H9 (cell line): ENCODE measurements at regions not wholly inside any gene's neighbourhood (a gene's known extent, or its start where the extent isn't known, plus 50 kb on each side); places are given as distances from the start of the nearest gene placed in this dataset.

Source experiments
- DNase-seq: peaks from one replicate; pipeline ENCODE4 v3.0.0-alpha.2; 2017
- H2AFZ ChIP-seq: one replicate; pipeline ENCODE4 v1.6.1; 2013; ENCODE audit warnings: mild to moderate bottlenecking, low read length, control low read depth, moderate library complexity
- H2AK5ac ChIP-seq: 2 replicates; pipeline ENCODE4 v1.6.1; 2013; ENCODE audit warnings: low read length, control low read depth, mixed read lengths; ENCODE audit not compliant: insufficient read length
- H2BK120ac ChIP-seq: one replicate; pipeline ENCODE4 v1.6.1; 2013; ENCODE audit warnings: low read depth, mild to moderate bottlenecking, low read length, control low read depth, inconsistent platforms; ENCODE audit not compliant: poor library complexity, severe bottlenecking
- H2BK12ac ChIP-seq: 2 replicates; pipeline ENCODE4 v1.6.1; 2013; ENCODE audit warnings: low read length, control low read depth, mixed read lengths, low read depth; ENCODE audit not compliant: insufficient read length
- H2BK15ac ChIP-seq: 2 replicates; pipeline ENCODE4 v1.6.1; 2013; ENCODE audit warnings: low read depth, low read length, control low read depth
- H2BK20ac ChIP-seq: one replicate; pipeline ENCODE4 v1.6.1; 2013; ENCODE audit warnings: low read depth, mild to moderate bottlenecking, low read length, control low read depth, inconsistent platforms; ENCODE audit not compliant: poor library complexity, severe bottlenecking
- H2BK5ac ChIP-seq: 2 replicates; pipeline ENCODE4 v1.6.1; 2013; ENCODE audit warnings: low read length, control low read depth, mixed read lengths; ENCODE audit not compliant: insufficient read length
- H3K14ac ChIP-seq: 2 replicates; pipeline ENCODE4 v1.6.1; 2013; ENCODE audit warnings: low read length, control low read depth; ENCODE audit not compliant: insufficient read depth
- H3K18ac ChIP-seq: 2 replicates; pipeline ENCODE4 v1.6.1; 2013; ENCODE audit warnings: low read depth, mild to moderate bottlenecking, mixed read lengths, low read length, control low read depth; ENCODE audit not compliant: insufficient read length
- H3K23ac ChIP-seq: 2 replicates; pipeline ENCODE4 v1.6.1; 2013; ENCODE audit warnings: low read length, control low read depth, mixed read lengths, low read depth; ENCODE audit not compliant: insufficient read length
- H3K23me2 ChIP-seq: 2 replicates; pipeline ENCODE4 v1.6.1; 2013; ENCODE audit warnings: low read depth, mild to moderate bottlenecking, mixed read lengths, low read length, control low read depth; ENCODE audit not compliant: insufficient read length, poor library complexity, severe bottlenecking
- H3K27ac ChIP-seq: 2 replicates; pipeline ENCODE4 v1.5.1; 2013; ENCODE audit warnings: low read length, control low read depth, mixed read lengths, low read depth; ENCODE audit not compliant: insufficient read length
- H3K27me3 ChIP-seq: 2 replicates; pipeline ENCODE4 v1.6.1; 2013; ENCODE audit warnings: low read length, control low read depth, inconsistent platforms; ENCODE audit not compliant: insufficient read depth
- H3K4ac ChIP-seq: 2 replicates; pipeline ENCODE4 v1.6.1; 2013; ENCODE audit warnings: low read depth, mild to moderate bottlenecking, control low read depth, inconsistent platforms, low read length, moderate library complexity
- H3K4me1 ChIP-seq: 2 replicates; pipeline ENCODE4 v1.6.1; 2013; ENCODE audit warnings: low read length, control low read depth, inconsistent platforms; ENCODE audit not compliant: insufficient read depth
- H3K4me2 ChIP-seq: 2 replicates; pipeline ENCODE4 v1.6.1; 2013; ENCODE audit warnings: low read length, control low read depth, mixed read lengths; ENCODE audit not compliant: insufficient read length, insufficient read depth
- H3K56ac ChIP-seq: 2 replicates; pipeline ENCODE4 v1.6.1; 2013; ENCODE audit warnings: low read depth, mild to moderate bottlenecking, mixed read lengths, low read length, control low read depth; ENCODE audit not compliant: insufficient read length
- H3K79me1 ChIP-seq: 2 replicates; pipeline ENCODE4 v1.6.1; 2013; ENCODE audit warnings: low read depth, mild to moderate bottlenecking, moderate library complexity, low read length, control low read depth, inconsistent platforms; ENCODE audit not compliant: insufficient read depth, poor library complexity, severe bottlenecking
- H3K79me2 ChIP-seq: 2 replicates; pipeline ENCODE4 v1.6.1; 2013; ENCODE audit warnings: low read length, control low read depth, inconsistent platforms; ENCODE audit not compliant: insufficient read depth
- H3K9ac ChIP-seq: 2 replicates; pipeline ENCODE4 v1.6.1; 2013; ENCODE audit warnings: low read length, control low read depth, mixed read lengths; ENCODE audit not compliant: insufficient read length; ENCODE audit errors: extremely low read depth
- H3K9me3 ChIP-seq: one replicate; pipeline ENCODE4 v1.6.1; 2013; ENCODE audit warnings: low read depth, low read length, inconsistent platforms; ENCODE audit not compliant: control insufficient read depth
- H3T11ph ChIP-seq: one replicate; pipeline ENCODE4 v1.6.1; 2013; ENCODE audit warnings: mild to moderate bottlenecking, low read length, control low read depth, inconsistent platforms
- H4K20me1 ChIP-seq: one replicate; pipeline ENCODE4 v1.6.1; 2013; ENCODE audit not compliant: control insufficient read depth, insufficient read length, insufficient read depth
- H4K5ac ChIP-seq: 2 replicates; pipeline ENCODE4 v1.6.1; 2013; ENCODE audit warnings: low read depth, mild to moderate bottlenecking, mixed read lengths, low read length, control low read depth; ENCODE audit not compliant: insufficient read length
- H4K8ac ChIP-seq: replicated peaks from 2 replicates; pipeline ENCODE4 v1.6.1; 2013; ENCODE audit warnings: low read length, control low read depth, mixed read lengths, low read depth; ENCODE audit not compliant: insufficient read length
- H4K91ac ChIP-seq: 2 replicates; pipeline ENCODE4 v1.6.1; 2013; ENCODE audit warnings: low read depth, mild to moderate bottlenecking, moderate library complexity, mixed read lengths, low read length, control low read depth; ENCODE audit not compliant: insufficient read length
- H3K27ac Mint-ChIP-seq, 3 experiments: 2 replicates in 2 of 3; 3 replicates in 1 of 3; pipeline ENCODE4 v1.8.0; 2020 to 2021; ENCODE audit warnings: mixed read lengths in 3 of 3, mild to moderate bottlenecking in 1 of 3, moderate library complexity in 1 of 3
- H3K27me3 Mint-ChIP-seq: 2 replicates; pipeline ENCODE4 v1.8.0; 2021; ENCODE audit warnings: low read depth, mild to moderate bottlenecking, moderate library complexity, mixed read lengths
- H3K36me3 Mint-ChIP-seq, 3 experiments: 2 replicates in 2 of 3; 3 replicates in 1 of 3; pipeline ENCODE4 v1.8.0; 2020 to 2021; ENCODE audit warnings: low read depth in 3 of 3, mixed read lengths in 3 of 3; ENCODE audit not compliant: insufficient read depth in 1 of 3
- H3K4me1 Mint-ChIP-seq, 2 experiments: 2 replicates each; pipeline ENCODE4 v1.8.0; 2020; ENCODE audit warnings: mixed read lengths in 2 of 2
- H3K4me3 Mint-ChIP-seq, 2 experiments: 2 replicates in 1 of 2; 3 replicates in 1 of 2; pipeline ENCODE4 v1.8.0; 2020 to 2021; ENCODE audit warnings: mild to moderate bottlenecking in 2 of 2, mixed read lengths in 2 of 2, moderate library complexity in 1 of 2
- H3K9me3 Mint-ChIP-seq, 2 experiments: 2 replicates in 1 of 2; 3 replicates in 1 of 2; pipeline ENCODE4 v1.8.0; 2020; ENCODE audit warnings: mild to moderate bottlenecking in 2 of 2, mixed read lengths in 2 of 2, moderate library complexity in 1 of 2
- CTCF ChIP-seq: fragments of 200-600 bp; sonication (generic); conservative IDR thresholded peaks from 3 replicates; pipeline ENCODE4 v1.8.0; 2021; ENCODE audit warnings: antibody characterized with exemption, mild to moderate bottlenecking
- WGBS: extraction: QIAGEN DNeasy Blood & Tissue Kit; methylation state at CpG from one replicate; pipeline ENCODE4 v1.1.7; 2013; ENCODE audit warnings: missing lambda C conversion rate, low lambda C conversion rate, mixed read lengths; ENCODE audit not compliant: insufficient read length; ENCODE audit errors: extremely low coverage; 5-methylcytosine and 5-hydroxymethylcytosine counted together

- Histone ChIP-seq H3K27me3 (no peaks in the 10 kb centered on the region), H3K14ac (no peak overlapping the region), H2AK5ac (no peak overlapping the region), H2BK20ac (no peak overlapping the region), H3K4me1 (peaks cover 8% of the 10 kb centered on the region; the same call in 1 of the 2 replicates), H3K23ac (no peak overlapping the region), H4K8ac (no peak overlapping the region), H2BK12ac (no peak overlapping the region), H4K91ac (no peak overlapping the region), H2BK5ac (no peak overlapping the region), H2BK120ac (no peak overlapping the region), H2AFZ (no peak overlapping the region), H3K56ac (no peak overlapping the region), H3K27ac (no peak overlapping the region), H2BK15ac (no peak overlapping the region), H3T11ph (no peak overlapping the region), H4K5ac (no peak overlapping the region), H3K79me1 (no peaks in the 10 kb centered on the region), H3K18ac (no peak overlapping the region), H3K4ac (no peak overlapping the region), H3K9me3 (no peaks in the 10 kb centered on the region), H4K20me1 (no peaks in the 10 kb centered on the region), H3K4me2 (no peak overlapping the region), H3K79me2 (no peaks in the 10 kb centered on the region), H3K23me2 (no peaks in the 10 kb centered on the region), H3K9ac (no peak overlapping the region)
- H3K9me3 Mint-ChIP-seq = peaks cover 17 to 26% of the 10 kb centered on the region in 2 experiments
- peaks cover 9 to 21% (median 14%) of the 10 kb centered on the region in 3 experiments; a peak in 6 of 7 replicates for H3K36me3 Mint-ChIP-seq
- DNase-seq = no peak
- no peak overlapping the region for H3K4me3 Mint-ChIP-seq
- WGBS = no CpG with 5 or more reads among the region's 7 CpGs
- H3K27me3 Mint-ChIP-seq = no peaks in the 10 kb centered on the region
- peaks cover 14 to 36% of the 10 kb centered on the region in 2 experiments for H3K4me1 Mint-ChIP-seq
- TF ChIP-seq CTCF = no peak
- no peak overlapping the region for H3K27ac Mint-ChIP-seq
Observed at GRCh38 chr10:3623746-3624145, 161.3 kb downstream of the KLF6 start.
